Endothelial cell of umbilical vein (primary cell): ENCODE measurements at regions not wholly inside any gene's neighbourhood (a gene's known extent, or its start where the extent isn't known, plus 50 kb on each side); places are given as distances from the start of the nearest gene placed in this dataset.

Experiments
- BruUV-seq: library from RNA; stranded (reverse); fragments of 400-500 nt; replicated peaks from 2 replicates; lab custom pipeline; 2021; lab: Mats Ljungman, UMichigan
- CTCF ChIA-PET: fragments of 300-600, 350-600 bp; sonication (Branson Sonifier 250); formaldehyde crosslinking; loops from one replicate; lab custom pipeline; 2021; ENCODE audit warnings: antibody characterized with exemption, inconsistent platforms; lab: Charles Lee
- POLR2A ChIA-PET: fragments of 300-600, 350-600 bp; sonication (Branson Sonifier 250); formaldehyde crosslinking; loops from one replicate; lab custom pipeline; 2021; ENCODE audit warnings: antibody characterized with exemption, inconsistent platforms; lab: Charles Lee
- DNase-seq: peaks from one replicate; pipeline ENCODE4 v3.0.0-alpha.2; 2011; ENCODE audit warnings: low read depth, low spot score
- FAIRE-seq: peaks from 2 replicates; lab custom pipeline; 2011; peaks lifted over from hg19 to GRCh38; lab: Jason Lieb, UNC
- H2AFZ ChIP-seq: 2 replicates; pipeline ENCODE4 v1.6.0; 2012; ENCODE audit warnings: low read depth, low read length, control low read depth, inconsistent platforms
- H3K27ac ChIP-seq: 2 replicates; pipeline ENCODE4 v1.5.1; 2011; ENCODE audit warnings: low read depth, mild to moderate bottlenecking, control low read depth, low read length, moderate library complexity; ENCODE audit not compliant: insufficient read depth
- H3K27me3 ChIP-seq, 2 experiments: 2 replicates each; pipeline versions ENCODE4 v1.6.0 to v1.6.1; 2011; ENCODE audit warnings: low read length in 2 of 2, mixed read lengths in 1 of 2; ENCODE audit not compliant: control insufficient read depth in 2 of 2, insufficient read depth in 2 of 2
- H3K36me3 ChIP-seq, 2 experiments: 2 replicates in 1 of 2; 3 replicates in 1 of 2; pipeline ENCODE4 v1.5.1; 2011; ENCODE audit warnings: low read length in 2 of 2, mild to moderate bottlenecking in 1 of 2, moderate library complexity in 1 of 2; ENCODE audit not compliant: control insufficient read depth in 2 of 2, insufficient read depth in 2 of 2; ENCODE audit errors: extremely low read depth in 1 of 2
- H3K4me1 ChIP-seq: 3 replicates; pipeline ENCODE4 v1.5.1; 2011; ENCODE audit warnings: mild to moderate bottlenecking, low read length; ENCODE audit not compliant: control insufficient read depth, insufficient read depth; ENCODE audit errors: extremely low read depth
- H3K4me2 ChIP-seq: 2 replicates; pipeline ENCODE4 v1.6.1; 2011; ENCODE audit warnings: low read length, control low read depth, mixed read lengths; ENCODE audit not compliant: insufficient read depth
- H3K4me3 ChIP-seq, 3 experiments: fragments of 200-600 bp in 1 of 3; sonication (generic), shearing (Covaris generic) in 1 of 3; replicated peaks in 1 of 3; 2 replicates each; pipeline ENCODE4 v1.5.1; 2011 to 2016; ENCODE audit warnings: control low read depth in 3 of 3, low read length in 3 of 3, mild to moderate bottlenecking in 2 of 3, inconsistent platforms in 1 of 3, low read depth in 1 of 3, moderate library complexity in 1 of 3; ENCODE audit not compliant: insufficient read depth in 1 of 3
- H3K79me2 ChIP-seq: 2 replicates; pipeline ENCODE4 v1.6.0; 2012; ENCODE audit warnings: low read length, inconsistent platforms; ENCODE audit not compliant: control insufficient read depth, insufficient read depth
- H3K9ac ChIP-seq: replicated peaks from 2 replicates; pipeline ENCODE3; 2011; ENCODE audit warnings: low read length, control low read depth; ENCODE audit not compliant: insufficient read depth; ENCODE audit errors: extremely low read depth
- H3K9me1 ChIP-seq: replicated peaks from 3 replicates; pipeline ENCODE4 v1.6.0; 2011; ENCODE audit warnings: mild to moderate bottlenecking, low read length; ENCODE audit not compliant: control insufficient read depth, insufficient read depth; ENCODE audit errors: extremely low read depth
- H3K9me3 ChIP-seq: replicated peaks from 2 replicates; pipeline ENCODE4 v1.5.1; 2012; ENCODE audit warnings: low read length, inconsistent platforms; ENCODE audit not compliant: control insufficient read depth, insufficient read depth
- H4K20me1 ChIP-seq: replicated peaks from 2 replicates; pipeline ENCODE3; 2011; ENCODE audit warnings: mild to moderate bottlenecking, low read length; ENCODE audit not compliant: control insufficient read depth, insufficient read depth; ENCODE audit errors: extremely low read depth
- EZH2 ChIP-seq: IDR thresholded peaks from 2 replicates; pipeline ENCODE4 v1.6.1; 2012; ENCODE audit warnings: borderline replicate concordance, low read depth, mild to moderate bottlenecking, moderate library complexity, low read length, inconsistent platforms; ENCODE audit not compliant: severe bottlenecking
- FOS ChIP-seq: IDR thresholded peaks from 2 replicates; pipeline ENCODE4 v1.6.1; 2011; ENCODE audit warnings: mild to moderate bottlenecking, low read length, moderate library complexity, borderline replicate concordance; ENCODE audit not compliant: insufficient read depth
- GATA2 ChIP-seq: IDR thresholded peaks from 2 replicates; pipeline ENCODE4 v1.7.0; 2011; ENCODE audit warnings: low read depth, mild to moderate bottlenecking, moderate library complexity, mixed read lengths, low read length; ENCODE audit not compliant: insufficient read length, insufficient read depth
- JUN ChIP-seq: IDR thresholded peaks from 2 replicates; pipeline ENCODE4 v1.6.1; 2011; ENCODE audit warnings: borderline replicate concordance, low read depth; ENCODE audit not compliant: insufficient read length, insufficient read depth
- MYC ChIP-seq: IDR thresholded peaks from one replicate; pipeline ENCODE4 v1.6.1; 2011; ENCODE audit warnings: mild to moderate bottlenecking, low read depth, low read length
- POLR2A ChIP-seq: IDR thresholded peaks from 2 replicates; pipeline ENCODE4 v1.6.1; 2012; ENCODE audit warnings: low read depth, mild to moderate bottlenecking, control low read depth, low read length
- POLR2AphosphoS5 ChIP-seq: IDR thresholded peaks from 2 replicates; pipeline ENCODE4 v1.6.1; 2012; ENCODE audit warnings: low read depth, mild to moderate bottlenecking, control low read depth, low read length, moderate library complexity; ENCODE audit not compliant: insufficient read depth
- dilution Hi-C: fragments of 300-500 bp; cut with MboI; formaldehyde crosslinking; loops from one replicate; pipeline ENCODE4 v1.15.0; 2019; ENCODE audit warnings: low sequenced_read_pairs; ENCODE audit not compliant: extremely low pct_ligation_motif_present
- intact Hi-C: fragments of 100-400 bp; cut with micrococcal nuclease; formaldehyde crosslinking; loops from one replicate; pipeline ENCODE4 v1.10.0; 2022
- TF ChIP-seq, protein P1 (sequence below): IDR thresholded peaks from 2 replicates; pipeline ENCODE4 v1.6.1; 2011; ENCODE audit not compliant: insufficient read depth, insufficient read length
- TF ChIP-seq, protein P2 (sequence below), 2 donors: IDR thresholded peaks; 1 replicate in 1 of 2; 2 replicates in 1 of 2; pipeline ENCODE4 v1.5.1; 2011; ENCODE audit warnings: low read length in 2 of 2, mild to moderate bottlenecking in 2 of 2, moderate library complexity in 2 of 2, control low read depth in 1 of 2, inconsistent platforms in 1 of 2, low read depth in 1 of 2; ENCODE audit not compliant: insufficient read depth in 1 of 2; ENCODE audit errors: extremely low read depth in 1 of 2

DNA sequence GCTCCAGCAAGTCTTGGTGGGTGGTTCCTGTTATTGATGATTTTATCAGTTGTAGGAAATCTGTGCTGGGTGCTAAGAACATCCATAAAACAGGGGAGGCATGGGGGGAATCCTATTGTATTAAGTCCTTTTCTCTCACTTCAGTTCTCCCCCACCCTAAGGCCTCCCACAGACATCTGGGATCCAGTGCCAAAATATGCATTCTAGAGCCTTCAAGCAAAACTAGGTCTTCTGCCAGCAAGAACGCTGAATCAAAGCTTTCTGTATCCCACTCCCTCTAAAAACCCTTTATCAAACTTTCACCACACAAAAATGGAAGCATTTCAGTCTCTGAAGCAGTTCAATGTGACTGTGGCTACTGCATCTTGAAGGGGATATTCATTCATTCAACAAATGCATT is 281.9 kb downstream of the GAS1 start:
- FAIRE-seq = no peak
- intact Hi-C loops = no loop called here

More for the DNA sequence above, 281.9 kb downstream of the GAS1 start:
- Histone ChIP-seq H3K9me3 (peaks cover 2% of the 10 kb centered on the region), H3K4me1 (no peaks in the 10 kb centered on the region), H3K79me2 (no peaks in the 10 kb centered on the region), H3K36me3 (no peaks in the 10 kb centered on the region), H3K27me3 (no peaks in the 10 kb centered on the region), H3K9me1 (no peaks in the 10 kb centered on the region), H3K4me2 (no peak overlapping the region), H3K9ac (no peak overlapping the region), H3K27ac (no peak overlapping the region), H4K20me1 (no peaks in the 10 kb centered on the region), H3K4me3 (no peak overlapping the region), H2AFZ (no peak overlapping the region)
- CTCF ChIA-PET = no interaction called here
- no peak for TF ChIP-seq POLR2AphosphoS5
- TF ChIP-seq JUN = no peak
- TF ChIP-seq FOS = no peak
- TF ChIP-seq, protein P1, sequence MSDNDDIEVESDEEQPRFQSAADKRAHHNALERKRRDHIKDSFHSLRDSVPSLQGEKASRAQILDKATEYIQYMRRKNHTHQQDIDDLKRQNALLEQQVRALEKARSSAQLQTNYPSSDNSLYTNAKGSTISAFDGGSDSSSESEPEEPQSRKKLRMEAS = no peak
- TF ChIP-seq GATA2 = no peak
- TF ChIP-seq MYC = no peak
- TF ChIP-seq, protein P2, sequence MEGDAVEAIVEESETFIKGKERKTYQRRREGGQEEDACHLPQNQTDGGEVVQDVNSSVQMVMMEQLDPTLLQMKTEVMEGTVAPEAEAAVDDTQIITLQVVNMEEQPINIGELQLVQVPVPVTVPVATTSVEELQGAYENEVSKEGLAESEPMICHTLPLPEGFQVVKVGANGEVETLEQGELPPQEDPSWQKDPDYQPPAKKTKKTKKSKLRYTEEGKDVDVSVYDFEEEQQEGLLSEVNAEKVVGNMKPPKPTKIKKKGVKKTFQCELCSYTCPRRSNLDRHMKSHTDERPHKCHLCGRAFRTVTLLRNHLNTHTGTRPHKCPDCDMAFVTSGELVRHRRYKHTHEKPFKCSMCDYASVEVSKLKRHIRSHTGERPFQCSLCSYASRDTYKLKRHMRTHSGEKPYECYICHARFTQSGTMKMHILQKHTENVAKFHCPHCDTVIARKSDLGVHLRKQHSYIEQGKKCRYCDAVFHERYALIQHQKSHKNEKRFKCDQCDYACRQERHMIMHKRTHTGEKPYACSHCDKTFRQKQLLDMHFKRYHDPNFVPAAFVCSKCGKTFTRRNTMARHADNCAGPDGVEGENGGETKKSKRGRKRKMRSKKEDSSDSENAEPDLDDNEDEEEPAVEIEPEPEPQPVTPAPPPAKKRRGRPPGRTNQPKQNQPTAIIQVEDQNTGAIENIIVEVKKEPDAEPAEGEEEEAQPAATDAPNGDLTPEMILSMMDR (IDR thresholded peaks at IDR 0.05; ENCODE audit: extremely low read depth in 1 of 2, insufficient read depth in 1 of 2, low read depth in 1 of 2, low read length in 2 of 2) = no peak
- no peak for TF ChIP-seq POLR2A
- TF ChIP-seq EZH2 = no peak
- dilution Hi-C loops = no loop called here
- no peak for DNase-seq
- no TSS peak for BruUV-seq
- POLR2A ChIA-PET = no interaction called here
